ENCODE measurements at regions not wholly inside any gene's neighbourhood (a gene's known extent, or its start where the extent isn't known, plus 50 kb on each side); places are given as distances from the start of the nearest gene placed in this dataset.
"Not testable (repeated sequence)": the region's sequence is repeated elsewhere in the genome, so short reads cannot be mapped to it uniquely, and the experiment has no call there.

DNA sequence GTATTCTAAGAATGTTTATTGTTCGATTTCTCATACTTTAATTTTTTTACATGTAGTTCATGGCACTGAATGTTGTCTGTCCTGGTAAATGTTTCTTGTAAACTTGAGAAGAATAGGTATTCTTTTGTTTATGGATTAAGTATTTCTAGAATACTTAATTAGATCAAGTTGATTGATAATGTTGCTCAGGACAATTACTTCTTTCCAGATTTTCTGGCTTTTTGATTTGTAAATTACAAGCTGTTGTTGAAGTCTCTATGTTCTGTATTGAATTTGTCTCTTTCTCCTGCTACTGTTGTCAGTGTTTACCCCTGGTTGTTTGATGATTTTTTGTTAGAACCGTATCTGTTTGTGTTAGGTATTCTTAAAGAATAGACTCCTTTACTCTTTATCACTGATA is 1720.9 kb upstream of the AGA start:
- no peak for DNase-seq

DNA sequence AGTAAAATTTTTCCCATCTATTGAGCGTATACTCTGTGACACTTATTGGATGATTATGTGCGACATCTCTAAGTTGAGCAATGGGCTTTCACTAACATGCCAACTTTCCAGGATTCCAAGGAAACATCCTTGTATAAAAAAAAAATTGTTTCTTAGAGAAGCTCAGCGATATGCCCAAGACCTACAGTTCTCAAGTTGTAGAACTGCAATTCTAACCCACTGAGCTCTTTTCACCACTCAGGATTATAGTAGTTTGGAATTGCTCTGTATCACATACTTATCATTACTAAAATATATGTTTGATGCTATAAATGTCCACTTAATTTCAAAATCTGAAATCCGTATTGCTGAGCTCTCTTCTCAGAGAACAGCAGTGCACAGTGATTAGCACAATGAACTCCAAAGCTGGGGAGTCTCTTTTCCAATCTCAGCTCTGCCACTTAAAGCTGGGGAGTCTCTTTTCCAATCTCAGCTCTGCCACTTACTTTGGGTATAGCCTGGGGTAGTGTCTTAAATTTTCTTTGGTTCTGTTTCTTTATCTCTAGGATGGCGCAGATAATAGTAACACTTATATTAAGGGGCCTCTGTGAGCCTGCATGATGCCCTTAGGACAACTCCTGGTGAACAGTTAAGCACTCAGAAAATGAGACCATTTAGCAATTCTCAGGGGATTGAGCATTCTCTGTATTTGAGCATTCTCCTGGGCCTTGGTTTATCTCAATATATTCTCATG is 1722.2 kb upstream of the AGA start:
- DNase-seq, result no peak

DNA sequence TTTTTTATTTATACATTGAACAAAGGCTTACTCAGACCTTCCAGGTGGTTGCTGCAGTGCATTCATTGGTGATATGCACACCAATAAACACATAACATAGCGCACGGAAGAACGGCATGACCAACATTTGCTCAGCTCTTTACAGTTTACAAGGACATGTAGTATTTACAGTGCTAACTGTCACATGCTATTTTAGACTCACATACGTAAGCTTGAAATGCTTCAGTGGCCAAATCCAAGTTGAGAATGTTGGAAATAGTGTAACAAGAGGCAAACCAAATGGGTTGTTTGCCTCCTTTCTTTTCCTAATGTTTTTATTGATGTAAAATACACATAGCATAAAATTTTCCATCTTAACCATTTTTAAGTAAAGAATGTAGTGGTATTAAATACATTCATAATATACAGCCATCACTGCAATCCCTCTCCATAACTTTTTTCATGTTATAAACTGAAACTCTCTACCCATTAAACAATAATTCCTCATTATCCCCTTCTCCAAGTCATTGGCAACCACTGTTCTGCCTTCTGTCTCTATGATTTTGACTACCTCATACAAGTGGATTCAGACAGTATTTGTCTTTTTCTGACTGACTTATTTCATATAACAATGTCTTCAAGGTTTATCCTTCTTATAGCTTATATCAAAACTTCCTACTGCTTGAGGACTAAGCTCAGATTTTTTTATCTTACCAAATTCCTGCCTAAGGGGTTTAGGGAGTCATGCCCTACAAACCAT is 1722.9 kb upstream of the AGA start:
- DNase-seq, result no peak

DNA sequence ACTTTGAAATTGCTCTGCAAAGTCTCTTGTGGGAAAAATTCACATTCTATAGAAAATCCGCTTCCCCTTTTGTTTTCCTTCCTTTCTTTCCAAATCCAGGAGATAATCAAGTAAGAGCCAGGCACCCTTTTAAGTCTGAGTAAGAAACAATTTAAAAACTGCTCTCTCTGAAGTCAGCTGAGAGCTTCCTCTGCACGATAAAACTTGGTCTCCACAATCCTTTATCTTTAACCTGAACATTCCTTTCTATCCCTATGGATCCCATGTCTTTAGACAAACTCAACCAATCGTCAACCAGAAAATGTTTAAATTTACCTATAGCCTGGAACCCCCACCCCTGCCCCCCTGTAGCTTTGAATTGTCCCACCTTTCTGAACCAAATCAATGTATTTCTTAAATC is 1723.6 kb upstream of the AGA start:
- DNase-seq, result no peak

DNA sequence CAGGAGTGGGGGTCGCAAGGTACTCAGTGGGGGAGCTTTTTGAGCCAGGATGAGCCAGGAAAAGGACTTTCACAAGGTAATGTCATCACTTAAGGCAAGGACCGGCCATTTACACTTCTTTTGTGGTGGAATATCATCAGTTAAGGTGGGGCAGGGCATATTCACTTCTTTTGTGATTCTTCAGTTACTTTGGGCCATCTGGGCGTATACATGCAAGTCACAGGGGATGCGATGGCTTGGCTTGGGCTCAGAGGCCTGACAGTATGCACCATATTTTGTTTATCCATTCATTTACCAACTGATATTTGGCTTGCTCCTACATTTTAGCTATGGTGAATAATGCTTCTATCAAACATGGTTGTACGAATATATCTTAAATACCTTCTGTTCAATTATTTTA is 1728.1 kb upstream of the AGA start:
- not testable (repeated sequence) for DNase-seq

DNA sequence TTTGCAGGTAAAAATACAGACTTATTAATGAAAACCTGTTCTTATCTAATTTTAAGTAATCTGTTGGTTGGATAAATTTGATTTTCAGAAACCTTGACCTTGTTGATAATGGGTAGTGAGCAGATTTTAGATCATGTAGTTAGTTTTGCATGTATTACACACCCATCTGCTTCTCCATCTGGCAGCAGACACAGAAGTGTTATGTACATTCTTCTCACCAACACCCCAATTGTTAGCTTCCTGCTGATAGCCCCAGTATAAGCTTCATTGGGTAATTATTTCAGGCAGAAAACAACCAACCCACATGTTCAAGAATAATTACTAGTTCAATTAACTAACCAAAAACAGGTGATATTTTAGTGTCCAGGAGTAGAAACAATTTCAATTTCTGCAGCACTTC is 1740.5 kb upstream of the AGA start:
- DNase-seq, result no peak

DNA sequence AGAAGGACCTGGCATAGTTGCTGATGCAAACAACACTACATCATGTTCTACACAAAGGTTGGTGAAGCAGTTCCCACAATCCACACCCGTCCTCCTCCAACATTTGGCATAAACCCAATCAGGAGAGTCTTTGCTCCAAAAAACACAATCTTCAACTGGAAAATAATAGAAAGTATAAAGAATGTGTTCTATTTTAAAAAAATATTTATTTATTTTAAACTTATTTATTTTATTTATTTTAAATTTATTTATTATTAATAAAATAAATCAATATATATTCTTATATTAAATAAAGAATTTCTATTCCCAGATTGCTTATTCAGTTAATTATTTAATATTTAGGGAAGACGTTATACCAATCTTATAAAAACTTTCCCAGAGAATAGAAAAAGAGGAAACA is 1753.7 kb upstream of the AGA start:
- DNase-seq, result no peak

DNA sequence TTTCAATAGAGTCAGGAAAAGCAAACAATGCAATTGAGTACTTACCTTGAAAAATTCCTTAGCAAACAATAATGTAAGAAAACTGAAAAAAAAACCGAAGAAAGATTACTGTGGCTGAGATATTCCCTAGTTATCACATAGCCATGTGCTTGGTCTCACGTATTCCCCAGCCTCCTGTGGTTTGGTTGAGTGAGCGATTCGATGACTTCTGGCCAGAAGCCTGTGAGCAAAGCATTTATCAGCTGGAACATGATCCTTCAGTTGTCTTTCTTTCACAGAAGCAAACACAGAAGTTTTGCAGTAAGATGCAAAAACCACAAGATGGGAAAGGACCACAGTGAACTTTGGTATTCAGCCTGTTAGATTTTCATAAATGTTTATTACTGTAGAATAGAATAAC is 1754.3 kb upstream of the AGA start:
- DNase-seq, result no peak

DNA sequence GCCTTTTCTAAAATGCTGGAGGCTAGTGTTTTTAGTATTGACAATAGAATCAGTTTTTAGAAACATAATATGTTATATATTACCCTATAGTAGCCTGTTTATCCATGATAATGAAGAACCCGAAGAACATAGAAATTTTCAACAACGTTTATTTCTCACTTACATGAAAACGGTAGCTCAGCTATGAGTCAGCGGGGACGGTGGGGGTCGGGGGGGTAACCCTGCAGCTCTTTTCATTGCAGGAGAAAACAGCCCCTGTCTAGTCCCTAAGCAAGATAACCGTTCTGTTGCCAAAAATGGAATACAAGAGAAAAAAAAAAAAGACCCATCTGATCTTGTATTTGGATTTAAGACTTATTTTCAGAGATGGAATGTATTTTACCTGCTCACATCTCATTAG is 1758.4 kb upstream of the AGA start:
- DNase-seq, result no peak

DNA sequence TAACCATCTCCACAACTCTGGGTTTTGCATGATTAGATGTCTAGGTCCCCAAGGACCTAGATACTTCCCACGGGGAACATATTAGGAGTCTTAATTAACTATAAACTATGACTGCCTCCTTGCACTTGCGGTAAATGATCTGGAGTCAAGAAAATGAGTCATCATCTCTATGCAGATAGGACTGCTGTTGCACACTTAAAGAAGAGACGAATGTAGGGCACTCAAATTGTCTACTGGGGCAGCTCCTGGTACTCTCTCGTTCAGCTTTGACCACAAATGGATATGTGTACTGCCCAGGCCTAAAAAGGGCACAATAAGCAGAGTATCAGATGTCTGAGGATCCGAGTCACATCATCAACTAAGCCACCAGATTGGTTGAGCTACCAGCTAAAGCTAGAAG is 1783.4 kb upstream of the AGA start:
- DNase-seq, result no peak

DNA sequence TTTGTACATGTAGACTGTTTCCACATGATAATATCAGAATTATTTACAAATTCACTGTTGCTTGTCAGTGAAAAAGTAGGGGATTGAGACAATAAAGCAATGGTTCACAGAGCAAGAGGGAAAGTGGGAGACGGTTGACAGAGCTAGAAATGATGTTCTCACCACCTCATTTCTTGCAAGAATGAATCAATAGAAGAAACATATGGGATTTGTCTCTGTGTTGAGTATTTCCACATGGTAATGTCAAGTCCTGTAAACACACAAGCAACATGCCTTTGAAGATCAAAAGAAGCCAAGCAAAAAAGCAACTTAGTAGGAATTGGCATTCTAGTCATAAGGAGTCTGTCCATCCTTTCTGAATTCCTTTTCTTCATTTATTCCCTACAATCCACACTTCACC is 1806.6 kb upstream of the AGA start:
- no peak for DNase-seq

DNA sequence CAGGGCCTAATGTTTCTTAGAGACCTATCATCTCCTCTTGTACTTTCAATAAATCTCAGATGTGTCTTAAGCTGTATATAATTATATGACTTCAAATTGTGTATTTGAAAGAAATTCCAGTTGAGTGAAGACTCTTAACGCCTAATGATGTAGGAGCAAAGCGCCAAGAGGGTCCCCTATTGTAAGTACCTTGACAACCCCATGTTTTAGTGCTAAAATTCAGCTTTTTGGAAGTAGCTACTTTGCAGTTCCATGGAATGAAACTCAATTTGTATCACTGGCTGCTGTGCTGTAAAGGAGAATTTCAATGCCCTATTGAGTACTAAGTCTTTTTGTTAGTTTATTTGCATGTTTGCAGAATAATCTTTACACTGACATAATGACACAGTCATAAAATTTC is 1826.6 kb upstream of the AGA start:
- DNase-seq, result no peak

DNA sequence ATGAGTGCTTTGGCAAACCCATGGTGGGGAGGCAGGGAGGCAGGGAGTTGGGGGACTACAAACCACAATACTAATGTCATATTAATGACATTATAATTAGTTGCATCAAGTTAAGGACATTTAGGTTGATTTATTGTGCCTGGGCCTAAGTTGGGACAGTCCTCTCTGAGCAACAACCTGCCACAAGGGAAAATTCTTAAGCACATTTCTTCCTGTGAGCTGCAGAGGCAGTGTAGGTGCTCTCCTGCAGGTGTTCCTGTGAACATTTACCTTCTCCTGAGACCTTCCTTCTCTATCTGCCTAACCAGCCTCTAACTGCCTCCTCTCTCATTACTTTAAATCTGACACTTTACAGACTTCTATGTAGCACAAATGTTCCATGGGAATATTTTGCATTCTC is 1830.0 kb upstream of the AGA start:
- no peak for DNase-seq

DNA sequence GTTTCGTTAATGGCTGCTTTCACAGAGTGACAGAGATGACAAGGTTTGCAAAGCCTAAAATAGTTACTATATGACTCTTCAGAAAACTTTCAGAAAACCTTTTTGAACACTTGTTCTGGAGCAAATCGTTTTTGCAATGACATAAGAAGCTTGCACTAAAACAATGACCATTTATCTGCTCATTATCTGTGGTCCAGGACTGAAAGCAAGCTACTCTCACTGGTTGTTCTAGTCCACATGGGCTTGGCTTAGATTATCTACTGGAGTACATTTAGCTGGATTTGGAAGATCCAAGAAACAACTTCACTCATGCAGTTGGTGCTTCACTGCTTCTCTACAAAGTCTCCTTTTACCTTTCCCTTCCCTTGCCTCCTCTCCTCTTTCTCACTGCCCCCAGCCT is 1836.4 kb upstream of the AGA start:
- no peak for DNase-seq

DNA sequence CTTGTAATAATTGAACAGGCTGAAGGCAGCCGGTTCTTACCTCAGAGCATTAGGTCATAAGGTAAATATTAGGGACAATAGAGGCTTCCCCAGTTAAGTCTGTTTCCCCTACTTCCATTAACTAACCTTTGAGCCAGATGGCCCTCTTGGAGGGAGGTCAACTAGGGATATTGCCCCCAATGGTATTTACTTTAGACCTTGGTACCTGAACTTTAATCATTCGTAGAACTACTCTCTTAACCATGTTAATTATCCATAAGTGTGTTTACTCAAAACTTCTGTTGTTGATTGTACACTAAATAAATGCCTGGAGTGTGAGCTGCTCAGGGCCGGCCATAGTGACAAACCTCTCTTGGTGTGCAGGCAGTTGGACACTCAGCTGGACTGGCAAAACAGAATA is 1843.5 kb upstream of the AGA start:
- DNase-seq, result no peak

DNA sequence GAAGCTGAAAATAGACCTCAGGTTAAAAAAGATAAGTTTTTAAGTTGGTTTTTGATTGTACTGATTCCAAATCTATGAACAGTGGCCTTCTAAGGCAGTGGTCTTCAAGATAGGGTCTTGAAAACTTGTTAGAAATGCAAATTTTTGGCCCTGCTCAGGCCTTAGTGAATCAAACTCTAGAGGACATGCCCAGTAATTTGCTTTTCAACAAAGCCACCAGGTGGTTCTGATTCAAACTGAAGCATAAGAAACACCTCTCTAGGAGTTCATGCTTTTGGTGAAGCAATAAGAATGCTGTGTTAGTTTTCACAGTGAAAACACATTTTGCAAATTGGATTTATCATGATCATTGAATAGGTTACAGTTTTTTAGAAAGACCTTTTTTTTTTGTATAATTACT is 1849.4 kb upstream of the AGA start:
- DNase-seq, result no peak

DNA sequence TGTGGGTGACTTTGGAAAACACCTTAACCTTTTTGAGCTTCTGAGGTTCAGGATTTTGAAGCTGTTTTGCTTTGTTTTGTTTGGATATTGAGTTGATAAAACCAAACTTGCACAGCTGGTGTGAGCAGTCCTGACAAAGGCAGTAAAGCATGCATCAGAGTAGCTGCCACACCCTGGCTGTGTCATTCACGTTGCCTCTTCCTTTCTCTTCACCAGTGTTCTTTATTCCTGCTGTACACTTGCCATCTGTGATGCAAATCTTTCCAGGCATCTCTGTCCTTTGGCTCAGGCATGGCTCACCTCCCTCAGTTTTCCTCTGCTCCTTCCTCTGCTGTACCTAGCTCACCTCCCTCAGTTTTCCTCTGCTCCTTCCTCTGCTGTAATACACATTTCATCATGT is 1850.2 kb upstream of the AGA start:
- DNase-seq, result no peak

DNA sequence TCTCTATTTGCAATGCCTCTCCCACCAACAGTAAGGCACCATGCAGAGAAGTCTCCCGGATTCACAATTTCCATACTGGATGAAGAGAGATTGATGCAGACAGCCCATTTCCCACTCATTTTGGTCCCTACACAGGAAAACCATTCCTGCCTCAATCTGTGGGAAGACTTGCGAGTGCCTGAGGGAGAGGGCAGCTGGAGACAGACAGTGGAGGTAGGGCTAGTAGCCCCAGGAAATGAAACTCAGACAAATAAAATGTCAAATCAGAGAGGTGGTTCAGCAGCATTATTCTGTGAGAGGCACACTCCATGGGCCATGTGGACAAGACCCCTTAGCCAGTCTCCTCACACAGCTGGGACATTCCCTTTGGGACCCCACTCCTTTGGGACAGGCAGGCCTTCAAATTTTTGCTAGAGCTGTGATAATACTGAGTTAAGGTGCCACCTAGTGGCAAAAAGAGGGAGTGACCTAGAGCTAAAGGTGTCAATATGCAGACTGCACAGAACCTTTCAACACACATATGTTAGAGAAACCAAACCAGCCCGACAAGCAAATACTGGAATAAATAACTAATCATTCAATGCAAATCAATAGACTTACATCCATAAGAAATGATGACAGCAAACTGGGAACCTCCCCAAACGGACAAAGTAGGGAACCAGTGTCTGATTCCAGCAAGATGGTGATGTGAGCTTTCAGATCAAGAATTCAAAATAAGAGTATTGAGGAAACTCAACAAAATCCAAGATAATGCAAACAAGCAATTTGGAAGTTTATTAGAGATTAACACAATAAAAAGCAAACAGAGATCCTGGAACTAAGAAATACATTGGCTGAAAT is 1865.3 kb upstream of the AGA start:
- DNase-seq, result peak in 1 of 2 experiments; percentile 28

DNA sequence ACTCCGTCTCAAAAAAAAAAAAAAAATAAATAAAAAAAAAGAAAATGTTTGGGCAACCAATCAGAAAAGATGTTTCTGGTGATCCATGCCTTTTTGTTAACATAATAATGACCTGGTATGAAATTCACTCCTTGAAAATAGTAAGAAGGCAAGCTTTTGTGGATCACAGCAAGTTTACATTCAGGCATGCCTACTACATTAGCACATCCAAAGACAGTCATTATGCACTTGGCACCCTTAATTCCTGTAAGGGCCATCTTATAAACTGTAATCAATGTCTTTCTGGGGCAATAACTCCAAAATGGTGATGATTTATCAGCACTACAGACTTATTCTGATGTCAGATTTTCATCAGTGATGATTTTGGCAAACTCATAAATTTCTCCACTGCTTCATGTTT is 1871.6 kb upstream of the AGA start:
- no peak for DNase-seq

DNA sequence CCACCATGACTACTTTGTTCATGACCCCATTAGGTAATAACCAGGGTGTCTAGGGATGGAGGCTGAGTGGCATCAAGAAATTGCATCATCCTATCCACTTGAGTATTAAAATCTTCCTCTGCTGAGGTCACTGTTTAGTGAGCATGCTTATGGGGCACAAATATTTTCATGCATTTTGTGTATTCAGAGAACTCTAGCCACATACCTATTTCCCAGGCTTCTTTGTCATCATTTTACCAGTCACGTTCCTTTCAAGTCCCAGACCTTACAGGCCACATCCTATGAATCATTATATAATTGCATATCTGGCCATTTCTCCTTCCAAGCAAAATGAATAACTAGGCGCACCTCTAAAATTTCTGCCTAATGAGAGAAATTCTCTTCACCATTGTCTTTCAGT is 1882.9 kb upstream of the AGA start:
- no peak for DNase-seq

DNA sequence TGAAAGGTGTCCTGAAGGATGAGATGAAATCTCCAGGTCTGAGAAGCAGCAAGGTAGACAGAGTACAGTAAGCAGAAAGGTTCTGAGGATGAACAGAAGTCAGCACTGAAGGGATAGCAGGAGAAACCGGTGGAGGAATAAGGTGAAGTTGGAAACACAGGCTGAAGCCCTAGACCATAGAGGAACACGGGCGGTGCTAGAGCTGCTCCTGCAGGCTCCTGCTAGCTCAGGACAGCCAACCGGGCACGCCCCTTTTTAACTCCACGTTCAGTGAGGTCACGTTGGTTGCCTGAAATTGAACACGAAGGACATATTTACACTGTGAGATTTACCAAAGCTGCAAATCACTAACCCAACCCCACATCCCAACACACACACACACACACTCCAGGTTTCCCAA is 1886.4 kb upstream of the AGA start:
- DNase-seq, result no peak

DNA sequence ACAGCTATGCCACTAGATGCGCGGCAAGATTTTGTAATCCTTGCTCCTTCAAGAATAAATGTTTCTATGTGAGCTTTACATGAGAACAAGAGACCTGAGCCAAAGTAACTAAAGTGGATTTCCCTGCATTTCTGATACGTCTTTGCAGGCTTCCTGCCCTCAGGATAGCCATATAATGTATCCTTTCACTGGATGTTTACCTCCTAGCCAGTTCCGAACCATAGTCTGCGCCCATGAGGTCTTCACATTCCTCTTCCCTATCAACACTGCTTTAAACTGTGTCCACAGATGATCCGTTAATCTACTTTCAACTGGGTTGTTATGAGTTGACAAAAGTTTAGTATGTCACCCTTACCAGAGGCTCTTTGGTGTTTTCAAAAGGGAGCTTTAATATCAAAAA is 1889.1 kb upstream of the AGA start:
- DNase-seq, result no peak

DNA sequence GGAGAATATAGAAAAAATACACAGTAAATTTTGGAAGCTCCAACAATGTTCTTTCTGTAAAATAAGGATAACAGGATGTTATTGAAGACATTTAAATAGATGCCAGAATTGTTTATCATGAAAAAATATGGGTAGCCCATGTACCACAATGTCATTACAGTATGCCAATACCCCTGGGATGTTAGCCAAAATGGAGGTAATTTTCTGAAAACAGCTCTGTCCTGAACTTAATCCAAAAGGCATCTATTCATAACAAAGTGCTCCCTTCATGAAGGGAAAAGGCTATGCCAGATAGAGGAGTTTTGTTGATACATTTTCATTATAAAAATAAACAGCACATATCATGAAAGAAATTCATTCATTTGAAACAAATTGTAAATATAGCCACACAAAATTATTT is 1902.6 kb upstream of the AGA start:
- no peak for DNase-seq

DNA sequence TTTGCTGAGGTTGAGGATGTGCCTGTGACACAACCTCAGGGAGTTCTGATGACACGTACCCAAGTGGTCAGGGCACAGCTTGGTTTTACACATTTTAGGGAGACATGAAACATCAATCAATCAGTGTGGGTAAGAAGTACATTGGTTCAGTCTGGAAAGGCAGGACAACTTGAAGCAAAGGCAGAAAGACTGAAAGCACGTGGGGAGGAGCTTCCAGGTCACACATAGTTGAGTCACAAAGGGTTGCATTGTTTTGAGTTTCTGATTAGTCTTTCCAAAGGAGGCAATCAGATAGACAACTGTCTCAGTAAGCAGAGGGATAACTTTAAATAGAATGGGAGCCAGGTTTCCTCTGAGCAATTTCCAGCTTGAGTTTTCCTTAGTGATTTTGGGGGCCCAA is 1910.0 kb upstream of the AGA start:
- DNase-seq, result no peak

All from NCI-H526 (cell line).